ENCODE measurements at regions not wholly inside any gene's neighbourhood (a gene's known extent, or its start where the extent isn't known, plus 50 kb on each side); places are given as distances from the start of the nearest gene placed in this dataset.

DNA sequence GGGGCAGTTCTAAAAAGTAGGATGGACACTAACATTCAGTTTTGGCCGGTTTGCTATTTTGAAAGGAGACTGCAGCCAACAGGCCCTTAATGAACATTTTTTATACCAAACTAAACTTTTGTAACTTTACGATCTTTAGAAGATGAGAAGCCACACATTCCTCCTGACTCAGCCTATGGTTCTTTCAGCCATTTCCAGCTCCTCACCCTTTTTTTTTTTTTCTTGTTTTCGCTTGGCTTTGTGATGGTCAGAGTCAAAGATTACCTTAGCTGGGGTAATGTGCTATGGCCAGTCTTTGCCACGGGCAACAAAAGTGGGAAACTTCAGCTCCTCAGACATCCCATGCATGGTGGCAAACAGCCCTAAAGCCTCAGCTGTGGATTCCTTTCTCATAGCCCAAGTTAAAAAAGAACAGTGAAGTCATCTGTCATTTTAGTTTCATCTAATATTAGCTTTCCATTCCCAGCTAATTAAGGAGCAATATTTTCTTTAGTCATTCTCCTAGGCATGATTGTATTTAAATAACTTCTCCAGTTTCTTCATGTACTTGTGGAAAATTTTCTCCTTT, 368.7 kb downstream of the MFSD1 start:
- TF ChIP-seq, protein P1, sequence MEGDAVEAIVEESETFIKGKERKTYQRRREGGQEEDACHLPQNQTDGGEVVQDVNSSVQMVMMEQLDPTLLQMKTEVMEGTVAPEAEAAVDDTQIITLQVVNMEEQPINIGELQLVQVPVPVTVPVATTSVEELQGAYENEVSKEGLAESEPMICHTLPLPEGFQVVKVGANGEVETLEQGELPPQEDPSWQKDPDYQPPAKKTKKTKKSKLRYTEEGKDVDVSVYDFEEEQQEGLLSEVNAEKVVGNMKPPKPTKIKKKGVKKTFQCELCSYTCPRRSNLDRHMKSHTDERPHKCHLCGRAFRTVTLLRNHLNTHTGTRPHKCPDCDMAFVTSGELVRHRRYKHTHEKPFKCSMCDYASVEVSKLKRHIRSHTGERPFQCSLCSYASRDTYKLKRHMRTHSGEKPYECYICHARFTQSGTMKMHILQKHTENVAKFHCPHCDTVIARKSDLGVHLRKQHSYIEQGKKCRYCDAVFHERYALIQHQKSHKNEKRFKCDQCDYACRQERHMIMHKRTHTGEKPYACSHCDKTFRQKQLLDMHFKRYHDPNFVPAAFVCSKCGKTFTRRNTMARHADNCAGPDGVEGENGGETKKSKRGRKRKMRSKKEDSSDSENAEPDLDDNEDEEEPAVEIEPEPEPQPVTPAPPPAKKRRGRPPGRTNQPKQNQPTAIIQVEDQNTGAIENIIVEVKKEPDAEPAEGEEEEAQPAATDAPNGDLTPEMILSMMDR (IDR thresholded peaks at IDR 0.05; ENCODE audit: poor library complexity, severe bottlenecking): no peak
- TF ChIP-seq POLR2AphosphoS5 (IDR thresholded peaks at IDR 0.05) (no peak), EZH2 (IDR thresholded peaks at IDR 0.05; ENCODE audit: borderline replicate concordance, insufficient read depth, low read length, poor library complexity, severe bottlenecking) (no peak)

Measured in neural cell (in vitro differentiated cells).